T-cell (primary cell): ENCODE measurements at regions not wholly inside any gene's neighbourhood (a gene's known extent, or its start where the extent isn't known, plus 50 kb on each side); places are given as distances from the start of the nearest gene placed in this dataset.
"Not testable (repeated sequence)": the region's sequence is repeated elsewhere in the genome, so short reads cannot be mapped to it uniquely, and the experiment has no call there.

ENCODE experiments used
- ATAC-seq, 4 experiments: fragments of 200-7000 bp in 3 of 4; fragments of 150-1000 bp in 1 of 4; cut with Tn5 transposase; replicated peaks in 1 of 4; 1 replicate in 3 of 4; 2 replicates in 1 of 4; pipeline ENCODE4 v1.10.0; 2021; ENCODE audit warnings: moderate library complexity in 3 of 4, mild to moderate bottlenecking in 2 of 4, moderate number of reproducible peaks in 1 of 4
- CTCF ChIA-PET, 2 donors: fragments of 300-600 bp; sonication (Branson Sonifier 250); formaldehyde crosslinking; loops; one replicate each; lab custom pipeline; 2022; ENCODE audit warnings: antibody characterized with exemption in 2 of 2; lab: Charles Lee
- POLR2A ChIA-PET, 2 donors: fragments of 300-600 bp; sonication (Branson Sonifier 250); formaldehyde crosslinking; loops; one replicate each; lab custom pipeline; 2022; ENCODE audit warnings: antibody characterized with exemption in 2 of 2; lab: Charles Lee
- DNase-seq, 35 experiments: peaks; one replicate each; pipeline versions ENCODE4 v3.0.0 to v3.0.0-alpha.2; 2013 to 2023
- H3K27ac ChIP-seq: one replicate; pipeline ENCODE4 v1.5.1; 2013; ENCODE audit warnings: low read length
- H3K27me3 ChIP-seq, 2 experiments: replicated peaks in 1 of 2; 1 replicate in 1 of 2; 2 replicates in 1 of 2; pipeline versions ENCODE4 v1.6.1 to v1.7.0; 2013; ENCODE audit warnings: low read length in 1 of 2, mixed read lengths in 1 of 2; ENCODE audit not compliant: control insufficient read depth in 2 of 2, insufficient read depth in 2 of 2; ENCODE audit errors: extremely low read depth in 1 of 2
- H3K36me3 ChIP-seq, 2 donors: 1 replicate in 1 of 2; 2 replicates in 1 of 2; pipeline versions ENCODE4 v1.6.1 to v1.7.0; 2013; ENCODE audit warnings: low read length in 1 of 2; ENCODE audit not compliant: control insufficient read depth in 2 of 2, insufficient read depth in 1 of 2; ENCODE audit errors: extremely low read depth in 1 of 2
- H3K4me1 ChIP-seq, 2 experiments: 1 replicate in 1 of 2; 2 replicates in 1 of 2; pipeline versions ENCODE4 v1.6.1 to v1.7.0; 2013; ENCODE audit warnings: low read length in 2 of 2, mixed read lengths in 1 of 2; ENCODE audit not compliant: insufficient read depth in 2 of 2, control insufficient read depth in 1 of 2; ENCODE audit errors: extremely low read depth in 1 of 2
- H3K4me3 ChIP-seq, 2 donors: 1 replicate in 1 of 2; 2 replicates in 1 of 2; pipeline versions ENCODE4 v1.5.1 to v1.7.0; 2013; ENCODE audit warnings: mild to moderate bottlenecking in 2 of 2, low read length in 1 of 2, moderate library complexity in 1 of 2; ENCODE audit not compliant: control insufficient read depth in 1 of 2; ENCODE audit errors: extremely low read depth in 1 of 2
- H3K9me3 ChIP-seq: 2 replicates; pipeline ENCODE4 v1.7.0; 2013
- H3K27ac Mint-ChIP-seq, 2 donors: one replicate each; pipeline ENCODE4 v1.8.0; 2020 to 2021; ENCODE audit warnings: mild to moderate bottlenecking in 2 of 2, mixed read lengths in 2 of 2
- H3K27me3 Mint-ChIP-seq, 2 donors: one replicate each; pipeline ENCODE4 v1.8.0; 2021 to 2022; ENCODE audit warnings: mixed read lengths in 2 of 2
- H3K36me3 Mint-ChIP-seq: one replicate; pipeline ENCODE4 v1.8.0; 2021; ENCODE audit warnings: mixed read lengths
- H3K4me1 Mint-ChIP-seq, 3 donors: one replicate each; pipeline ENCODE4 v1.8.0; 2020 to 2022; ENCODE audit warnings: mixed read lengths in 3 of 3, mild to moderate bottlenecking in 1 of 3
- H3K4me3 Mint-ChIP-seq, 3 donors: one replicate each; pipeline ENCODE4 v1.8.0; 2020 to 2022; ENCODE audit warnings: mild to moderate bottlenecking in 3 of 3, mixed read lengths in 3 of 3, moderate library complexity in 3 of 3
- H3K9me3 Mint-ChIP-seq, 3 donors: one replicate each; pipeline ENCODE4 v1.8.0; 2020 to 2022; ENCODE audit warnings: mixed read lengths in 3 of 3
- WGBS: methylation state at CpG from one replicate; pipeline ENCODE4 v1.1.5; 2013; ENCODE audit warnings: missing lambda C conversion rate; ENCODE audit not compliant: insufficient coverage; 5-methylcytosine and 5-hydroxymethylcytosine counted together

DNA sequence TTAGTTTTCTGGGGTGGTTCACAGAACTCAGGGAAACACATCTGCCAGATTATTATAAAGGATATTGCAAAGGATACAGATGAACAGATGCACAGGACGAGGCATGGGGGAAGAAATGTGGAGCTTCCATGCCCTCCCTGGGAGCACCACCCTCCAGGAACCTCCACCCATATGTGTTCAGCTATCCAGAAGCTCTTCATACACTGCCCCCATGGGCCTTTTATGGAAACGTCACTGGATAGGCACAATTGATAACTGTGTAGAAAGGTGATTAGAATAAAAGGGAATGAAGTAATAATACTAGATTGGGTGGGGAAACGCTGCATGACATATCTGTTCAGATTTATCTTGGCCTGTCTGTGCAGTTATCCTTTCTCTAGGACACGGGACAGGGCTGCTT is 357.9 kb downstream of the HS3ST1 start:
- peaks cover 0 to 2% (median 0%) of the 10 kb centered on the region in 3 donors for H3K9me3 Mint-ChIP-seq
- Histone ChIP-seq H3K27me3 (no peaks in the 10 kb centered on the region), H3K4me1 (no peaks in the 10 kb centered on the region), H3K27ac (no peak overlapping the region), H3K4me3 (no peak overlapping the region), H3K9me3 (no peaks in the 10 kb centered on the region), H3K36me3 (no peaks in the 10 kb centered on the region)
- no peaks in the 10 kb centered on the region for H3K27me3 Mint-ChIP-seq
- POLR2A ChIA-PET, result no interaction called here
- CTCF ChIA-PET, result no interaction called here
- H3K4me3 Mint-ChIP-seq, result no peak overlapping the region
- 57% methylated on average over 3 of the region's 4 CpGs for WGBS
- no peaks in the 10 kb centered on the region for H3K36me3 Mint-ChIP-seq
- DNase-seq, result no peak
- H3K27ac Mint-ChIP-seq, result no peak overlapping the region
- H3K4me1 Mint-ChIP-seq, result no peaks in the 10 kb centered on the region
- ATAC-seq, result no peak

DNA sequence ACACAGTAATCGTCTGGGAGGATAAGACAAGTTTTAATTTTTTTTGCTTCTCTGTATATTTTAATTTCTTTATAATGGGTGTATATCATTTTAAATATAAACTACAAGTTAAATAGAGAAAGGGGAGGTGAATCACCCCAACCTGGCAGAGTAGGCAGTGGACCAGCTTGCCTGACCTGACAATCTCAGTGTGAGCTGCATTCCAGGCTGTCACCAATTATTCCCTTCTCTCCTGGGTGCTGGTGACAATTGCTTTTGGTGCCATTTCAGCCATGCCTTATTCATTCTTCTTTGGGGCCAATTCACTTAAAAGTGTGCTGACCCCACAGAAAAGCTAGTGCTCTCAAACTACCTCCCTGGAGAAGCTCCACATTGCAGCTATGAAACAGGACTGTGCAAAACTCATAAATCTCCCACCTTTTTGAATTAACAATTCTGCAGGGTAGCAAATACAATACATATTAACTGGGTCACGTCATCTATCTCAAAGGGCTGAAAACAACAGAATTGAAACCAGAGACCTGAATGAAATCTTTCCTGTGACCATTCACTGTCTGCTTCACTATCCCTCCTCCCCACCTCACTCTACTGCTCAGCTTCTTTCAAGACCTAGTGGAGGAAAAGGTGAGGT is 359.0 kb downstream of the HS3ST1 start:
- Histone ChIP-seq H3K4me3 (no peak overlapping the region), H3K27ac (no peak overlapping the region), H3K9me3 (no peaks in the 10 kb centered on the region), H3K4me1 (no peaks in the 10 kb centered on the region), H3K36me3 (no peaks in the 10 kb centered on the region), H3K27me3 (no peaks in the 10 kb centered on the region)
- Mint-ChIP-seq H3K36me3 (no peaks in the 10 kb centered on the region), H3K9me3 (peaks cover 0 to 2% (median 0%) of the 10 kb centered on the region in 3 donors), H3K27me3 (no peaks in the 10 kb centered on the region), H3K4me3 (no peak overlapping the region), H3K4me1 (no peaks in the 10 kb centered on the region), H3K27ac (no peak overlapping the region)
- CTCF ChIA-PET, result no interaction called here
- no peak for ATAC-seq
- POLR2A ChIA-PET, result no interaction called here
- WGBS, result 86% methylated on average over 1 of the region's 2 CpGs
- no peak for DNase-seq

- CTCF ChIA-PET, result no interaction called here
- peaks cover 0 to 2% (median 0%) of the 10 kb centered on the region in 3 donors for H3K9me3 Mint-ChIP-seq
- Histone ChIP-seq H3K4me3 (no peak overlapping the region), H3K27me3 (no peaks in the 10 kb centered on the region), H3K4me1 (no peaks in the 10 kb centered on the region), H3K9me3 (no peaks in the 10 kb centered on the region), H3K27ac (no peak overlapping the region), H3K36me3 (no peaks in the 10 kb centered on the region)
- H3K27ac Mint-ChIP-seq, result no peak overlapping the region
- no peaks in the 10 kb centered on the region for H3K27me3 Mint-ChIP-seq
- no peak for DNase-seq
- H3K4me1 Mint-ChIP-seq, result no peaks in the 10 kb centered on the region
- WGBS, result no CpG with 5 or more reads among the region's 3 CpGs
- no peak overlapping the region for H3K4me3 Mint-ChIP-seq
- POLR2A ChIA-PET, result no interaction called here
- no peak for ATAC-seq
- no peaks in the 10 kb centered on the region for H3K36me3 Mint-ChIP-seq
These were observed 359.6 kb downstream of the HS3ST1 start for GRCh38 chr4:11069083-11069482.

DNA sequence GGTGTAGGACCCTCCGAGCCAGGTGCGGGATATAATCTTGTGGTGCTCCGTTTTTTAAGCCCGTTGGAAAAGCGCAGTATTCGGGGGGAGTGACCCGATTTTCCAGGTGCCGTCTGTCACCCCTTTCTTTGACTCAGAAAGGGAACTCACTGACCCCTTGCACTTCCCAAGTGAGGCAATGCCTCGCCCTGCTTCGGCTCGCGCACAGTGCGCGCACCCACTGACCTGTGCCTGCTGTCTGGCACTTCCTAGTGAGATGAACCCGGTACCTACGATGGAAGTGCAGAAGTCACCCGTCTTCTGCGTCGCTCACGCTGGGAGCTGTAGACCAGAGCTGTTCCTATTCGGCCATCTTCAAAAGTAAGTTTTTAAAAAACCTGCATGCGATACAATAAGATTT is 362.1 kb downstream of the HS3ST1 start:
- H3K4me1 ChIP-seq, H3K9me3 Mint-ChIP-seq, CTCF ChIA-PET, H3K27me3 ChIP-seq, H3K9me3 ChIP-seq, POLR2A ChIA-PET, H3K4me1 Mint-ChIP-seq, H3K4me3 ChIP-seq, H3K27me3 Mint-ChIP-seq, ATAC-seq, DNase-seq, H3K27ac ChIP-seq, H3K36me3 ChIP-seq, H3K36me3 Mint-ChIP-seq, H3K27ac Mint-ChIP-seq: not testable (repeated sequence)
- H3K4me3 Mint-ChIP-seq, result peak overlapping the region in 2 of 3 donors; percentile 21 to 49
- WGBS, result 85% methylated on average over 18 of the region's 22 CpGs

DNA sequence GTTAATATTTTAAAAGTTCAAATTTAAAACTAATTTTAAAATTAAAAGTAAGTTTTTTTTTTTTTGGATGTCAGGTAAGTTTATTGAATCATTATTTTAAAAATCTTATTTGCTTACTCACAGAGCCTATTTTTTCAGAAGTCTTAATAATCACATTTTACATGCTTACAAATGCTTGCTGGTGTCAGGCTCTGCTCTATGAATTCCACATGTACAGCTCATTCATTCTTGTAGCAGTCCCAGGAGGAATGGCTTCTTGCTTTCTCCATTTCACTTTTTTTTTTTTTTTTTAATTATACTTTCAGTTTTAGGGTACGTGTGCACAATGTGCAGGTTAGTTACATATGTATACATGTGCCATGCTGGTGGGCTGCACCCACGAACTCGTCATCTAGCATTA is 368.1 kb downstream of the HS3ST1 start:
- H3K27me3 Mint-ChIP-seq, POLR2A ChIA-PET, CTCF ChIA-PET, H3K4me1 Mint-ChIP-seq, H3K27me3 ChIP-seq, H3K4me3 ChIP-seq, H3K9me3 Mint-ChIP-seq, DNase-seq, H3K27ac ChIP-seq, H3K27ac Mint-ChIP-seq, H3K36me3 Mint-ChIP-seq, H3K9me3 ChIP-seq, H3K4me1 ChIP-seq, H3K4me3 Mint-ChIP-seq, ATAC-seq, H3K36me3 ChIP-seq: not testable (repeated sequence)
- WGBS, result no CpG with 5 or more reads among the region's 3 CpGs

DNA sequence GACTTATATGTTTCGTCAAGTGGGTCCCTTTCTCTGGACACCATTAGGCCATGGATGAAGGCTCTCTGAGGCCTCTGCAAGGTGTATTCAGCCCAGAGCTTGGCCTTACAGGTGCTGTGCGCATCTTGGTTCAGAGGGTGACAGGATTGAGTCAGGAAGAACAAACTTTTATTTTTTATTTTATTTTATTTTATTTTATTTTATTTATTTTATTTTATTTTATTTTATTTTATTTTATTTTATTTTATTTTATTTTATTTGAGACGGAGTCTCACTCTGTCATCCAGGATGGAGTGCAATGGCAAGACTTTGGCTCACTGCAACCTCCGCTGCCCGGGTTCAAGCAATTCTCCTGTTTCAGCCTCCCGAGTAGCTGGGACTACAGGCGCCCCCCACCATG is 370.4 kb upstream of the CLNK start:
- H3K27me3 Mint-ChIP-seq, POLR2A ChIA-PET, H3K9me3 Mint-ChIP-seq, H3K36me3 Mint-ChIP-seq, H3K4me3 Mint-ChIP-seq, H3K4me1 Mint-ChIP-seq, H3K4me3 ChIP-seq, H3K27ac Mint-ChIP-seq, H3K36me3 ChIP-seq, H3K27ac ChIP-seq, H3K9me3 ChIP-seq, ATAC-seq, CTCF ChIA-PET, H3K4me1 ChIP-seq, H3K27me3 ChIP-seq, DNase-seq: not testable (repeated sequence)
- WGBS, result no CpG with 5 or more reads among the region's 7 CpGs
